ENCODE measurements at regions not wholly inside any gene's neighbourhood (a gene's known extent, or its start where the extent isn't known, plus 50 kb on each side); places are given as distances from the start of the nearest gene placed in this dataset.

- DNase-seq (ENCODE audit: low read depth) = no peak
- no peak overlapping the region for H3K4me3 ChIP-seq (ENCODE audit: control insufficient read depth, low read depth, low read length)
- TF ChIP-seq CTCF (IDR thresholded peaks at IDR 0.05; ENCODE audit: control insufficient read depth, insufficient read depth, low read depth, low read length, missing control alignments) = no peak
Measured at GRCh38 chr9:135275571-135276289, 188.3 kb downstream of the OLFM1 start.

GRCh38 chr9:135277219-135278201 lies 190.0 kb downstream of the OLFM1 start:
- DNase-seq (ENCODE audit: low read depth) = no peak
- no peak for TF ChIP-seq CTCF (IDR thresholded peaks at IDR 0.05; ENCODE audit: control insufficient read depth, insufficient read depth, low read depth, low read length, missing control alignments)
- H3K4me3 ChIP-seq (ENCODE audit: control insufficient read depth, low read depth, low read length) = no peak overlapping the region

GRCh38 chr9:135278586-135278985 lies 191.1 kb downstream of the OLFM1 start:
- H3K4me3 ChIP-seq (ENCODE audit: control insufficient read depth, low read depth, low read length) = no peak overlapping the region
- DNase-seq (ENCODE audit: low read depth) = no peak
- TF ChIP-seq CTCF (IDR thresholded peaks at IDR 0.05; ENCODE audit: control insufficient read depth, insufficient read depth, low read depth, low read length, missing control alignments) = no peak

- H3K4me3 ChIP-seq (ENCODE audit: control insufficient read depth, low read depth, low read length) = no peak overlapping the region
- TF ChIP-seq CTCF (IDR thresholded peaks at IDR 0.05; ENCODE audit: control insufficient read depth, insufficient read depth, low read depth, low read length, missing control alignments) = no peak
- DNase-seq (ENCODE audit: low read depth) = no peak
Measured at GRCh38 chr9:135279385-135279784, 191.9 kb downstream of the OLFM1 start.

GRCh38 chr9:135279834-135280393 lies 192.4 kb downstream of the OLFM1 start:
- no peak for TF ChIP-seq CTCF (IDR thresholded peaks at IDR 0.05; ENCODE audit: control insufficient read depth, insufficient read depth, low read depth, low read length, missing control alignments)
- no peak overlapping the region for H3K4me3 ChIP-seq (ENCODE audit: control insufficient read depth, low read depth, low read length)
- DNase-seq (ENCODE audit: low read depth) = no peak

- TF ChIP-seq CTCF (IDR thresholded peaks at IDR 0.05; ENCODE audit: control insufficient read depth, insufficient read depth, low read depth, low read length, missing control alignments) = no peak
- no peak for DNase-seq (ENCODE audit: low read depth)
- H3K4me3 ChIP-seq (ENCODE audit: control insufficient read depth, low read depth, low read length) = no peak overlapping the region
Measured at GRCh38 chr9:135280666-135281065, 193.2 kb downstream of the OLFM1 start.

Measured in AG09309 (cell line).